Lower leg skin (tissue), 4 donors: ENCODE measurements at regions not wholly inside any gene's neighbourhood (a gene's known extent, or its start where the extent isn't known, plus 50 kb on each side); places are given as distances from the start of the nearest gene placed in this dataset.

Experiments used
- DNase-seq, 2 donors: peaks; one replicate each; pipeline ENCODE4 v3.0.0-alpha.2; 2019; ENCODE audit warnings: low spot score in 2 of 2
- H3K4me3 ChIP-seq: fragments of 200-600 bp; sonication (generic); 2 replicates; pipeline ENCODE4 v1.5.1; 2017; ENCODE audit warnings: mild to moderate bottlenecking, low read depth; ENCODE audit not compliant: poor library complexity, severe bottlenecking
- CTCF ChIP-seq, 3 donors: fragments of 450-650 bp; IDR thresholded peaks; one replicate each; pipeline ENCODE4 v1.5.1; 2016; ENCODE audit warnings: antibody characterized with exemption in 3 of 3, mild to moderate bottlenecking in 3 of 3, moderate library complexity in 2 of 3
- POLR2A ChIP-seq, 2 donors: fragments of 450-650 bp; IDR thresholded peaks; one replicate each; pipeline ENCODE4 v1.6.1; 2016 to 2017; ENCODE audit warnings: antibody characterized with exemption in 2 of 2, mild to moderate bottlenecking in 1 of 2, moderate library complexity in 1 of 2
- WGBS, 2 donors: methylation state at CpG; one replicate each; pipeline ENCODE4 v1.1.5; 2018; 5-methylcytosine and 5-hydroxymethylcytosine counted together
- intact Hi-C: fragments of 100-400 bp; cut with DNase I; formaldehyde crosslinking; loops from one replicate; pipeline ENCODE4 v1.15.0; 2023; ENCODE audit warnings: low total_unique reads

GRCh38 chrX:45527834-45528233 is 327.2 kb upstream of the DIPK2B start:
- intact Hi-C loops: no loop called here
- TF ChIP-seq POLR2A (IDR thresholded peaks at IDR 0.05) (no peak), CTCF (IDR thresholded peaks at IDR 0.05) (no peak)
- no peak overlapping the region for H3K4me3 ChIP-seq
- DNase-seq: no peak
- 66 to 90% methylated on average over 4 of the region's 4 CpGs for WGBS, 2 donors

DNA sequence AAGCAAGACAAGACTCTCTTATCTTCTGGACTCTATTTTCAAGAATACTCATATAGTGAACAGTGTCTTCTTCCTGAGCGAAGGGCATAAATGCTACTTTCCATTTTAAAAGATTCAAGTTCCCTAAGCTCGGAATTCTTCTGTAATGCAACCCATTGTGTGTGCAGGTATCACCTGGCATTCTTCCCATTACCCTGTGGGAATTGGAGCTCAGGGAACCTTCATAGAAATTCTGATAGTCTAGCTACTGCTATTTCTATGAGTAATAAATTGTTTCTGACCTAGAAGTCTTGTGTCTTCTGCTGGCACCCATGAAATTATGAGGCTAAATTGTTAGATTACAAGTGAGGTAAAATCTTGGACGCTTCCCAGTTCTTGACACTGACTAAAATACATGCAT is 324.1 kb upstream of the DIPK2B start:
- H3K4me3 ChIP-seq: no peak overlapping the region
- intact Hi-C loops: no loop called here
- 59 to 81% methylated on average over 3 of the region's 3 CpGs for WGBS, 2 donors
- TF ChIP-seq CTCF (IDR thresholded peaks at IDR 0.05) (no peak), POLR2A (IDR thresholded peaks at IDR 0.05) (no peak)
- DNase-seq: no peak

GRCh38 chrX:45524296-45524695 is 323.6 kb upstream of the DIPK2B start:
- intact Hi-C loops: no loop called here
- no peak for DNase-seq
- no peak overlapping the region for H3K4me3 ChIP-seq
- WGBS, 2 donors: 81 to 100% methylated on average over 1 of the region's 1 CpG
- TF ChIP-seq CTCF (IDR thresholded peaks at IDR 0.05): no peak
- no peak for TF ChIP-seq POLR2A (IDR thresholded peaks at IDR 0.05)

GRCh38 chrX:45518552-45518951 is 317.9 kb upstream of the DIPK2B start:
- H3K4me3 ChIP-seq: no peak overlapping the region
- DNase-seq: no peak
- intact Hi-C loops: no loop called here
- 30 to 50% methylated on average over 1 of the region's 1 CpG for WGBS, 2 donors
- TF ChIP-seq CTCF (IDR thresholded peaks at IDR 0.05) (no peak), POLR2A (IDR thresholded peaks at IDR 0.05) (no peak)

DNA sequence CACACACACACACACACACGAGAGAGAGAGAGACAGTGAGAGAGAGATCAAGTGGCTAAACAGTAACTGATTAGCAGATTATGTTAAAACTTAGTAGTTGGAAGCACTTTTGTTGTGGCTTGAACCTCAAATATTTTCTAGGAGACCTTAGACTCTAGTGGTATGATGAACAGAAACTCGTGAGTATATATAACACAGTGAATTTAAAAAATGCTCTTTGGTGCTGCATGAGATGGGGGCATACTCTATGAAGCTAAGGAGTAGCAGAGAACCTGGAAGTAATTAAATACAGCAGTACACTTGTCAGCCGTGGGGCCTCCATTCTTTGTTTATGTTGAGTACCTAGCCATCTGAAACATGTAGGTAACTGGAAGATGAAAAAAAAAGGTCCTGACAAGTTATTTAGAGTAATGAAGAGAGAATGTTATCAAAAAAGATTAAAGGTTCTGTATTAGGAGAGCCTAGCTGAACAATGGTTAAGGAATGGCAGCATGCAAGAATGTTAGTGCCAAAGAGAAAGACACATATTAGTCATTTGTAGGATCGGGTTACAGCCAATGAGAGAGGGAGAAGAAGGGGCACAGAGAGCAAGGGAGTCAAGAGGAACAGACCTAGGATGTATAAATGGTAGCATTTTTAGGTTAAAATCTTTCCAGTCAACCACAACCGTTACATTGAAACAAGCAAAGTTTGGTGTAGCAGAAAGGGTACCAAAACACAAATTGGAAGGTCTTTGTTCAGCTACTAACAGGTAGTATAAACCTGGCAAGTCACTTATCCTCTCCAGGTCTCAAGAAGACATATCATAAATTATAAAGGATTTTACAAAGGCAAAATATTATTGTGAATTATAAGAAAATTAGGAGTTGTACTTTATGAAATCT is 316.7 kb upstream of the DIPK2B start:
- no peak overlapping the region for H3K4me3 ChIP-seq
- TF ChIP-seq CTCF (IDR thresholded peaks at IDR 0.05): no peak
- TF ChIP-seq POLR2A (IDR thresholded peaks at IDR 0.05): no peak
- no peak for DNase-seq
- WGBS, 2 donors: 45 to 50% methylated on average over 5 of the region's 5 CpGs
- intact Hi-C loops: no loop called here
